Nucleus accumbens (tissue), 56 donors: ENCODE measurements at regions not wholly inside any gene's neighbourhood (a gene's known extent, or its start where the extent isn't known, plus 50 kb on each side); places are given as distances from the start of the nearest gene placed in this dataset.
"Not testable (repeated sequence)": the region's sequence is repeated elsewhere in the genome, so short reads cannot be mapped to it uniquely, and the experiment has no call there.

Source experiments
- DNase-seq, 56 donors: peaks; one replicate each; lab custom pipeline; 2025; lab: John Stamatoyannopoulos, UW

- no peak for DNase-seq
Observed at GRCh38 chr3:30535525-30535924, 70.9 kb upstream of the TGFBR2 start.

DNA sequence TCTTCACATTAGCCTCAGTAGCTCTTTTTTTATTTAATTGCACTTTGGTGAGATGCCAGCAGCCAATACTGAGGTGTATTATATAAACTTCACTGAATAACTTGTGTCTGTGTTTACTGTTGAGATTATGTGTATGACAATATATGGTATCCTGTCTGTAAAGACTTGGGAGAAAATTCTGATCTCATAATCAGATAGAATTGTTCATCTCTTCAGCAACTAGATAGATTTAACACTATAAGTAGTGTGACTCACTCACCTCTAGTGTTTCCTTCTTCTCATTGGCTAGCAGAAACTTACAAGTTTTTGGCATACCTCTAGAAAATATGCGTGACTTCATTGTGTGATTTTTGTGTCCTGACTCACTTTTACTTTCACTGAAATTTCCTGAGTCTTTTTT lies 67.6 kb upstream of the TGFBR2 start:
- DNase-seq, result no peak

GRCh38 chr3:30539206-30539605 lies 67.2 kb upstream of the TGFBR2 start:
- no peak for DNase-seq

DNA sequence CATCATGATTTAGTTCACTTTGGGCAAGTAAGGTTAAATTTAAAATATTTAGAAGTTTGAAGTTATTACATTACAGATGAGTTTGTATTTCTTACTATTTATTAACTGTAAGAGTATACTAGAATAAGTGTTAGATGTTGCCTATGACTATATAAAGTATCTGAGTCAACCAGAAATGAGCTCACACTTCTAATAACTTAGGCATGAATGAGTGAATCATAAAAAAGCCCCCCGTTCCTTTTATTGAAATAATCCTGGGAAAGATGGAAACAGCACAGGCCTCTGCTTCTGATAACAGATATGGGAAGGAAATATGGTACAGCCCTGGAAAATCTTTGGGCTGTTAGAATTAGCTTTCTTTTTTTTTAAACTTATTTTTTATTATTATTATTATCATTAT lies 66.6 kb upstream of the TGFBR2 start:
- no peak for DNase-seq

GRCh38 chr3:30541156-30541555 lies 65.2 kb upstream of the TGFBR2 start:
- DNase-seq, result not testable (repeated sequence)

DNA sequence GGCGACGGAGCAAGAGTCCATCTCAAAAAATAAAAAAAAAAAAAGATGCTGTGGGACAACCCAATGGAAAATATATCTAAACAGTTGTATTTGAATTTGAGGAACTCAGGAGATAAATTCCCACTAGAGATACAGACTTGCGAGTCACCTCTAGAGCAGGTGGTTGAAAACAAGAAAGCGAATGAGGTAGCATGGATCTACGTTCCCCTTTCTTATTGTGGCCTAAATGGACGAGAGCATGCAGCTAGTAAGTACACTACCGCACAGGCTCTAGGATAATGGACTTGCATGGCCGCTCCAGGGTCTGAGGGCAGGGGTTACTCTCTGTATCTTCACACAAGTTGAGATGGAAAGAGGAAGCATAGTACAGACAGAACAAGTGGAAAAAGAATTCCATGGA lies 63.5 kb upstream of the TGFBR2 start:
- no peak for DNase-seq

- no peak for DNase-seq
Observed at GRCh38 chr3:30544812-30545211, 61.6 kb upstream of the TGFBR2 start.

GRCh38 chr3:30546934-30547333 lies 59.5 kb upstream of the TGFBR2 start:
- DNase-seq, result no peak

DNA sequence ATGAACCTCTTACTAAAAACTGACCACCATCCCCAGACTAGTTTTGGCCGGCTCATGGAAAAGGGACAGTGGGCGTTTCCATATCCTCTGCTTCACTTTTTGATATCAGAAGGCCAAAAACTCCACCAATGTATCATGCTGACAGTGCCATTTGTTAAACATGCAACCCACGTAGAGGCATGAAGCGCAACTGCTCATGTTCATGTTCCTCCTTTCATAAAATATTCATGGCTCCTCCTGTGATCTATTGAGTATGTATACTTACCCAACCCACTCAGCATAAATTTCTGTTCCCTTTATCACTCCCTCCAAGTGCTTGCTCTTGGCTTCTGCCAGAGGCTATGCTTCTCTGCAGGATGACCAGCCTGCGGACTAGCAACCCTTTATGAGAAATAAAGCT lies 58.7 kb upstream of the TGFBR2 start:
- no peak for DNase-seq

GRCh38 chr3:30548600-30548999 lies 57.8 kb upstream of the TGFBR2 start:
- no peak for DNase-seq

GRCh38 chr3:30549600-30549999 lies 56.8 kb upstream of the TGFBR2 start:
- no peak for DNase-seq

- DNase-seq, result no peak
Observed at GRCh38 chr3:30550246-30550645, 56.2 kb upstream of the TGFBR2 start.

DNA sequence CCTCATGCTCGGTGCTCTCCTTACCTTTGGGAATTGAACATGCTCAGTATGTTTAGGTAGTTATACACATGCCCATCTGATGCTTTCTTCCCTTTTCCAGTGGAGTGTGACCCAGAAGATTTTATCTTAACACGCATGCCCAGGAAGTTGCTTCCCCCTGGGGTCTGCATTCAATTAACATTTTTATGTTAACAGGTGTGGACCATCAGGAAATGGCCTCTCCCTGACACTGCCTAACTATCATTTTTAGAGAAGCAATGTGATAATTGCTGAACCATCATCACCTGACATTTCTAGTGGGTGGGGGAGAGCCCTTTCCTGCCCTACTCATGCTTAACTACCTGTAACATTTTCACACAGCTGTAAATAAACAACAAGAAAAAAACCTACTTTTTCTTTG lies 55.1 kb upstream of the TGFBR2 start:
- no peak for DNase-seq

- no peak for DNase-seq
Observed at GRCh38 chr3:30551927-30552326, 54.5 kb upstream of the TGFBR2 start.

DNA sequence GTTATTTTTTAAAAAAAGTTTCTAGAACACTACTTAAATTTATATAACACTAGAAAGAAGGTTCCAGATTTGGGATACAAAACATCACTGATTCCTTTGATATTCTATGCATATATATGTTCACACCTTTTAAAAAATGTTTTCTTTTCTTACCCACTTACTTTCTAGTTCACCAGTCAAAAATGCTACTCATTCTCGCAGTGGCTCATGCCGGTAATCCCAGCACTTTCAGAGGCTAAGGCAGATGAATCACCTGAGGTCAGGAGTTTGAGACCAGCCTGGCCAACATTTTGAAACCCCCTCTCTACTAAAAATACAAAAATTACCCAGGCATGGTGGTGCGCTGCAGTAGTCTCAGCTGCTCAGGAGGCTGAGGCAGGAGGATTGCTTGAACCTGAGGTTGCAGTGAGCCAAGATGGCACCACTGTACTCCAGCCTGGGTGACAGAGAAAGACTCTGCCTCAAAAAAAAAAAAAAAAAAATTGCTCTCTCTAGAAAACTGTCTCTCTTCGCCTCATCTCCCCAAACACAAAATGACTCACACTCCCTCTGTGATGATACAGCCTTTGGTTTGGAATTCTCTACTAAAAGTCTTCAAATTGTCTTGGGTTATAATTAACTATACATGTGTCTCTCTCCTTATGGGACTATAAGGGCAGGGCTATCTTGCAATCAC lies 52.6 kb upstream of the TGFBR2 start:
- no peak for DNase-seq

GRCh38 chr3:30554317-30554690 lies 52.1 kb upstream of the TGFBR2 start:
- DNase-seq, result no peak

DNA sequence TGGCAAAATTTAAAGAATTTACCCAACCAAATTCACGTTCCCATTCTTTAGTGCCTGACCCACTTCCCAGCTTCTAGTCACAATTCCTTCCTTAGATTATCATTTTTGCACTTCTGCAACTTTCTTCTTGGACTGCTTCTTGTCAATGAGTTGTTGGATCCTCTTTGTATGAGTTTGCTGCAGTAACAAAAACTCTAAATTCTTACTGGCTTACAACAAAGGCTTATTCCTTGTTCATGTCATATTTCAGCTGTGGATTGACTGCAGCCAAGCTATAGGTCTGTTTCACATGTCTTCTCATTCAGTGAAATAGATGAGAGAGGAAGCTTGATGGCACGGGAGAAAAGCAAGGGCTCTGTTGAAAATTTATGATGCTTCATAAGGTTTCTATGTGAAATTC lies 50.4 kb upstream of the TGFBR2 start:
- no peak for DNase-seq
